Activated CD4-positive, alpha-beta T cell treated with anti-CD3 and anti-CD28 coated beads, Interleukin-2, amount 50 U/mL, for 24 hours (primary cell): ENCODE measurements at regions not wholly inside any gene's neighbourhood (a gene's known extent, or its start where the extent isn't known, plus 50 kb on each side); places are given as distances from the start of the nearest gene placed in this dataset.

ENCODE experiments used
- DNase-seq, 2 donors: peaks; one replicate each; pipeline ENCODE4 v3.0.0-alpha.2; 2020; ENCODE audit warnings: low read depth in 1 of 2, low spot score in 1 of 2

- no peak for DNase-seq
These were observed 78.0 kb upstream of the CTLA4 start for GRCh38 chr2:203789618-203790017.

DNA sequence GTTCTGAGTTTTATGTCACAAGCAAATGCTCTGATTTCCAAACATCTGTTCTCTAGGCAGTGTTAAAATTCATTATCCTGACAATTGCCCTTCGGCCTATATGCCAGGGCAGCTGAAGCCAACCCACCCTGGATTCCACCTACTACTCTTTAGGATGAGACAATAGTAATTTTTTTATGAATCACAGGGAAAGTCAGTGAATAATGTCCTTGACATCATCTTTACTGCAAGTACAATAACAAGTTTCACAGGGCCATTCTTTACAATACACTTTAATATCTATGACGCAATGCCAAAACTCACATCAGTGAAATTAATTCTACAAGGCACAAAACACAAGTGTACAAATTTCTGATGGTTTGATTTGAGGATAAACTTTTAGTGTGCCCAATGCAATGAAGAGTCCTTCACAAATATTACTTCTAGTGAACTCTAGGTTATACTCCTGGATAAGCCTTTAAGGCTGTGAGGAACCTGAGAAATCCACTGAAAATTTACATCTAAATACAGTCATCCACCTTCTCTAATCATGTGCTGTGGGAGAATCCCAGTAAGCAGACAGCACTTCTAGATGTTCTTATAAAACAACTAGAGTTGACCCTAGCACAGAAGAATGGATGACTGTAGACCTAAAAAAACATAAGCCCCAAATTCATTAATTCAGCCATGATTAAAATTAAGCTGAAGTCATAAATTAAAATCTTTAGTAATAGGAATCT lies 77.3 kb upstream of the CTLA4 start:
- DNase-seq, result no peak

DNA sequence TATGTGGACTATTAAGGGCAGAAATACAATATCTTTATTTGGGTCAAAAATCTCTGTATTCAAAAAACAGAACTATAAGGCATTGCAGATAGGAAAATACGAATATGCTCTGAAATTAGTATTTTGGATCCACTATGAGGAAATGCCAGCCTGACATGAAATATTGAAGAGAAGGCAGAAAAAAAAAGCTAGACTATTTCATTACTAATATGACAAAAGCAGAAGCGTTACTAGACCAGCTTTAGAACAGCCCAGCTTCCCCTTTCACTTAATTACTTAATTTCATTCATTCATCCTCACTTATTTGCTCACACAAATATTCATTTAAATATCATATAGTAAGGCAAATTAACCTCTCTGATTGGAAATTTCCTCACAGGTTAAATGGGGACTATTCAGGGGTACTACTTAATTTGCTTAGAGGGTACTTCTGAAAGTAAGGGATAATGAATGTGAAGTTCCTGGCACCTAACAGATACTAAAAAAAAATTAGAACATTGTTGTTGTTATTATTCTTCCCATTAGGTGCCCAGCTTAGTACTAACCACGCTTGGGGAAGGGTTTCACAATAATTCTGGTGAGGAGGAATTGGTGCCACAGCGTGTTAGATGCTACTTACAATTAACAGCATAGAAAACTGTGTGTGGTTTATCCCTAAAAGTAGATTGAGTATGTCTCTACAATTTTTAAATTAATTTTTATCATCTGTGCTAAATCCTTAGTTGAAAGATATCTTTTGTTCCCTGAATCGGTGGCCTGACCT lies 71.1 kb upstream of the CTLA4 start:
- DNase-seq, result no peak

DNA sequence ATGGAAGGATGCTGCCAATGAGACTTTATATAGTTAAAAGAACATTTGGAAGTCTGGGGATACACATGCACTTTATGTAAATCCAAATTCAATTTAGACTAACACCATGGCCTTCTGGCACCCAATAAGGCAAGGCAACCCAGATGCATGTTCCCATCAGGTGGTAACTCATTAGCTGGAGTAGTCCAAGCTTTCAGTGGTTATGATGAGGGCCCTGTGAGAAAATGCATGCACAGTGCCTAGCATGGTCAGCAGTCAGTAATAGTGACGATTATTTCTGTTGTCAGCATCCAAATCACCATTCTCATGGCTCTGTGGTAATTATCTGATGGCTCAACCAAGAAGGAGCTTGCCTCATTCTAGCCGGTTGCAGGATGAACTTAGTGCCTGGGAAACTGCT lies 70.3 kb upstream of the CTLA4 start:
- DNase-seq, result no peak

DNA sequence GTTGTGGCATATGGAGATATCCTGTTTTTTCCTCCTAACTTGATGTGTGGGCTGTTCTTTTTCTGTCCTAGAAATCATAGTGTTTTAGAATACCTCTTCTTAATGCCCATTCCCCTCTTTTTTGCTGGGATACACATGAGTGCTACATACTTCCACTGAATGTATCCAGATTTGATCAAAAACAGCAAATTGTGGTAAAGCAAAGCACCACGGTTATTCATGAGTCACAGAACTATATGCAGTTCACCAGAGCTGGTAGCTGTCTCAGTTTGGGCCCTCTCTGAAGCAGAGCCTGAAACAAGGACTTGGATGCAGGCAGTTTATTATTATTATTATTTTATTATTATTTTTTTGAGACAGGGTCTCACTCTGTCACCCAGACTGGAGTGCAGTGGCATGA lies 69.9 kb upstream of the CTLA4 start:
- DNase-seq, result no peak

- no peak for DNase-seq
These were observed 69.1 kb upstream of the CTLA4 start for GRCh38 chr2:203798296-203799087.

DNA sequence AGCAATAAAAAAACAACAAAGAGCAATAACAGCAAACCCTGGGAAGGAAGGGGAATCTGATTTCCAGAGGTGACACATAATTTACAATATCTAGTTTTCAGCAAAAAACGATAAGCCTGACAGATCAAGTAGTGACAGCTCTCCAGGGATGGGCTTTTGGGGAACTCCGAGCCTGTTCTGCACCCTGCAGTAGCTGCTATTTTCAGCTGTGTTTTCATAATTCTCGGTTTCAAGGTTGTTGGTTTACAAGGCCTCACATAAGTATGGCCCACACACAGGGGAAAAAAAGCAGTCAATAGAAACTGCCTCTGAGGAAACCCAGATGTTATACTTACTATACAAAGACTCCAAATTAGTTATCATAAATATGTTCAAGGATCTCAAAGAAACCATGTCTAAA lies 67.7 kb upstream of the CTLA4 start:
- DNase-seq, result no peak

DNA sequence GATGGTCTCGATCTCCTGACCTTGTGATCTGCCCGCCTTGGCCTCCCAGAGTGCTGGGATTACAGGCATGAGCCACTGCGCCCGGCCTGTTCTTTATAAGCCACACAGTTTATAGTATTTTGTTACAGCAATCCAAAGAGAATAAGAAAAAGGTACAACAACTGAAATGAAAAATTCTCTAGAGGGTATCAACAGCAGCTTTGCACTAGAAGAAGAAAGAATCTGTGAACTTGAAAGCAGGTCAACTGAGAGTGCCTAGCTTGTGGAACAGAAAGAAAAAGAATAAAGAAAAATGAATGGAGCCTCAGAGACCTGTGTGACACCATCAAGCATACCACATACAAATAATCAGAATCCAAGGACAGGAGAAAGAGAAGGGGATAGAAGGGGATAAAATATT lies 66.8 kb upstream of the CTLA4 start:
- DNase-seq, result no peak

- DNase-seq, result peak in 1 of 2 donors; percentile 54
These were observed 65.1 kb upstream of the CTLA4 start for GRCh38 chr2:203802342-203803052.

DNA sequence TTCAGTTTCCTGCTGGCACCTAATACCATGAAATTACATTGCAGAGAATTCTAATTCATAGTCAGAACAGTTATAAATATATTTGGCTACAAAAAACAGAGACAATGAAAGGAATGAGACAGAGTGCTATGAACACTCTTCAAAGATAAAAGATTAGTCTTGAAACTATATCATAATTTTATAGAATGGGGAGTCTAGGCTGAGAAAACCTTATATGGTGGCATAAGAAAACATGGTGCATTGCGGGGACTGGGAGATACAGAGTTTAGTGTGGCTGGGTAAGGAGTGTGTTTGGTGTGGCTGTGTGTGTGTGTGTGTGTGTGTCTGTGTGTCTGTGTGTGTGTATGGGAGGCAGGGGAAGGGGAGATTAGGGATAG lies 64.5 kb upstream of the CTLA4 start:
- no peak for DNase-seq

- peak in 1 of 2 donors; percentile 37 for DNase-seq
These were observed 63.5 kb upstream of the CTLA4 start for GRCh38 chr2:203804070-203804469.

DNA sequence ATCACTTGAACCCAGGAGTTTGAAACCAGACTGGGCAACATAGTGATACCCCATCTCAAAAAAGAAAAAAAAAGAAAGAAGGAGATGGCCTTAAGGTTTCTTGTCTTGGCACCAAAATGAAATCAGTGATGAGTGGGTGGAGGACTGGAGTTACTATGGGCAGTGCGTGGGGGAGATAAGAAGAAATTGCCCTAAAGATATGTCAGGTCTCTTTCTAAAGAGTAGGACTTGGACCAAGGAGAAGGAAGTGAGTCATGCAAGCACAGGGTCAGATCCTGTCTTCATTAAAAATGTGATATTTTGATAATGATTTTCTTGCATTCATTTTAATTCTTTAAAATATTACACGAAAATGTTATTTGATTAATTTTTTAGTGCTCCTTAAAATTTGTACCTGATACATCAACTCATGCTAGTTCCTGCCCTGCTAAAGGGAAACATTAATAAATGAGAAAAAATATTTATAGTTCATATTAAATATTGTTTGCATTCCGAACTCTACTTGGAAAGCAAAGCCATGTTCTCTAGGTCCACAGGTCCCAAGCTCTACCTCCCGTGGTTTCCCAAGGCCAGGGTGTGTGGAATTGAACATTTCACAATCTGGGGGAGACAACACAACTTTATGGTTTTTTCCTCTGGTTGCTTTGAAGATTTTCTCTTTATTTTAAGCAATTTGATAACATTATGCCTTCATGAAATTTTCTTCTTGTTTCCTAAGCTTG lies 62.6 kb upstream of the CTLA4 start:
- no peak for DNase-seq

GRCh38 chr2:203805486-203805838 lies 62.1 kb upstream of the CTLA4 start:
- no peak for DNase-seq

DNA sequence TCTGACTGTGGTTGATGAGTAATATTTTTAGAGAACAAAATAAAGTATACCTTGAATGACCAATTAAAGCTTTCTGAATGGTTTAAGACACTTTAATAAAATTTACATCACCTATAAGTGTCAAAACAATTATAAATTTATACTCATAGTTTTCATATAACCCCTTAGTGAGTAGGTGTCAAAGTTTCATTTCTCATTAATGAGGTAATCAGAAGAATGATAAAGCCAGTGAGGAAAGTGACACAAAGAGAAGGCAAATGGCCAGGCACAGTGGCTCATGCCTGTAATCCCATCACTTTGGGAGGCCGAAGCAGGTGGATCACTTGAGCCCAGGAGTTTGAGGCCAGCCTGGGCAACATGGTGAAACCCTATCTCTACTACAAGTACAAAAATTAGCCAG lies 60.8 kb upstream of the CTLA4 start:
- no peak for DNase-seq

DNA sequence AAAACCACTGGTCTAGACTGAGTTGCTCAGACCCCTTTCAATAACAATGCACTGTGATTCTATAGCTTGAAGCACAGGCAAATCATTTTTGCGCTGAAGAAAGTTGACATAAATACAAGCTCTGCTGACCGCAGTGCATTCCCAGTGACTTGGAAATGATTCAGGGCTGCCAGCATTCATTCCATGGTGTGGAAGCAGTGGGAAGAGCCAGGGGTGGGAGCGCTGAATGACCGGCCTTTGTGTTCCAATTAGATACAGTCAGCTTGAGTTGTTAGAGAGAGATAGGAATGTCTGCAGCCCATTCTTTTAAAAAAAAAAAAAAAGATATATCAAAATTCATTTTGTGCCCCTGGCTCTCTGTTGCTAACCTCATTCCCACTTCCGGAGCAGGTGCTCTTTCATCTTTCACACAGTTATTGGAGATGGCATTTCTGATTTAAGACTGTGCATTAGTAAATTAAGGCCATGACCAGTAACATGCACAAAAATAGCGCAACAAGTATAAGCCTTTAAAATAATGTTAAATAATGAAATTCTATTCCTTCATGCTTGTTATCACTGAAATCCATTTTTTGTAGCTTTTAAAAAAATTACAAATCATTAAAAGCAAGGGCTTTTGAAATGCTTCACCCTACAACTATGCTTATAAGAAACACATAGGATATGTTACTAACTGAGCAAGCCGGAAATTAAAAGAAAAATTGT lies 59.4 kb upstream of the CTLA4 start:
- no peak for DNase-seq

DNA sequence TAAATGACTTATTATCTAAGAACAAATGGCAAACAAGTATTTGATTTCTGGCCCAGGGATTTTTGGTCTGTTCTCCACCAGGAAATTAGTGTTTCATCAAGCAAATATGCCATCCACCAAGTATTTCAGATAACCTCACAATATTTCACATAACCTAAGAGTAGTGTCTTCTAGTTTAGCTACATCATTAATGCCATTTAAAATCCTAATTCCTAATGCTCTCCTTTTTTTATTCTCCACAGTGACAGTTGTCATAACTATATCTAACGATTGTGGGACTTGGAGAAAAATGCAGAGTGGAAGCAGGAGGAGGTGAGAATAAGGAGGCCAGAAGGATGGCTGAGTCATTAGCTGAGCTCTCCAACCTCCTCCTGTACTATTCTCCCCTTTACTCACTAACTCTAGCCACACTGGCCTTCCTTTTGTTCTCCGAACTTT lies 58.5 kb upstream of the CTLA4 start:
- no peak for DNase-seq

DNA sequence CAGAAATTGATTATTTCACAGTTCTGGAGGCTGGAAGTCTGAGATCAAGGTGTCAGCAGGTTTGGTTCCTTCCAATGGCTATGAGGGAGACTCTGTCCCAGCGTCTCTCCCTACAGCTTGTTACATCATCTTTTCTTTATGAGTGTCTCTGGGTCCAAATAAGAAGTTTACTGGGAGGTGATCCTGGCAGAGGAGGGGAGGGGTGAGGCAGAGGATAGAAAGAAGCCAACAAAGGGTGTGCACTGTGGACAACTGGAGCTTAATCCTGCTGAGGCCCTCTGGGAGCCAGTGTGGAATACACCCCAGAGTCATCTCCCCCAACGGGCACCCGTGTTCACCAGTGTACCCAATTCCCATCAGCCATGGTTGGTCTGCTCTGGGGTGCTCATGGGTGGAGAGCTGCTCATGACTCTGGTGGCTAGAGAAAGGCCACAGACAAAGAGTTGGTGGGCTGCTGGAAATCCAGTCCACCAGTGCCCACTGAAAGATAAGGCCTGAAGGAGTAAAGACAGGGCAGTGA lies 57.5 kb upstream of the CTLA4 start:
- DNase-seq, result no peak

DNA sequence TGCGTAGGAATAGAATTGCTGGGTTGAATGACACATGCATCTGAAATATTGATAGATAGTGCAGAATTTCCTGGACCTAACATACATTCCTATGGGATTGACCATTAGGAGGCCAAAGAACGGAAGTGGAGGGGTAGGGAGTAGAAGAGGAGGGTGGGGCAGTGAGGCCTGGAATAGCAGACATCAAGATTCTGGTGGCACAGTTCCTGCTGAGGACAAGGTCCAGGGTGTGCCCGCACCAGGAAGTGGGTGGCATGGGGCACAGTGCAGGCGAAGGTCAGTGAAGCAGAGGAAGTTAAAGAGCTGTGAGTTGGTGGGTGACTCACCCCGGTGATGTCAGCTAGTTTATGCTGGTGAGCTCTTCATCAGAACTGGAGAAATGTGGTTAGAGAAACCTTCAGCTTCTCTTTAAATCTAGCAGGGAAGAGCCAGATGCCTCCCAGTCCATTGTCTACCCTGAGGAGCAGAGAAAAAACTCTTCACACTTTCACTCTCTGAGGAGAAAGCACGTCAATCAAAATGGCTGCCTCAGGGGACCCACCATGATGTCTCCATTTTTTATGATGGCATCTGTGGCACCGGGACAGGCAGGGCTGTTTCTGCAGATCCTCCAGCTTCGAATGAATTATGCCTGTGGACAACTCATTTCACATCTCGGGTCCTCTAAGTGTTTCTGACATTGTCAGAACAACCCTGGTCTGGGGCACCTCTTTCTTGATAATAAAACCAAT lies 55.9 kb upstream of the CTLA4 start:
- DNase-seq, result peak in 1 of 2 donors; percentile 63
